NK-92 treated with Interleukin-12 subunit alpha and Interleukin-12 subunit beta, amount 100 ng/mL, for 24 hours (cell line): ENCODE measurements at regions not wholly inside any gene's neighbourhood (a gene's known extent, or its start where the extent isn't known, plus 50 kb on each side); places are given as distances from the start of the nearest gene placed in this dataset.

Experiments used
- DNase-seq: peaks from one replicate; lab custom pipeline; 2025; lab: John Stamatoyannopoulos, UW

- DNase-seq: no peak
Measured at GRCh38 chr13:68473834-68474326, 1243.7 kb upstream of the PCDH9 start.

DNA sequence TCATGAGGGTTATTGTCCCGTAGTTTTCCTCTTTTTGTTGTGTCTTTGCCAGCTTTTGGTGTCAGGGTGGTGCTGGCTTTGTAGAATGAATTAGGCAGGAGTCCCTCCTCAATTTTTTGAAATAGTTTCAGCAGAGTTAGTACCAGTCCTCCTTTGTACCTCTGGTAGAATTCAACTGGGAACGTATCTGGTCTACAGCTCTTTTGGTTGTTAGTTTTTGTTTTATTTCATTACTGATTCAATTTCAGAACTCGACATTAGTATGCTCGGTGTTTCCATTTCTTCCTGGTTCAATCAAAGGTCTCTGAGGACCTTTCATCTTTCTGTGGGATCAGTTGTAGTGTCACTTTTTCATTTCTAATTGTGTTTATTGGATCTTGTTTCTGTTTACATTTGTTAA, 1237.0 kb upstream of the PCDH9 start:
- DNase-seq: no peak

DNA sequence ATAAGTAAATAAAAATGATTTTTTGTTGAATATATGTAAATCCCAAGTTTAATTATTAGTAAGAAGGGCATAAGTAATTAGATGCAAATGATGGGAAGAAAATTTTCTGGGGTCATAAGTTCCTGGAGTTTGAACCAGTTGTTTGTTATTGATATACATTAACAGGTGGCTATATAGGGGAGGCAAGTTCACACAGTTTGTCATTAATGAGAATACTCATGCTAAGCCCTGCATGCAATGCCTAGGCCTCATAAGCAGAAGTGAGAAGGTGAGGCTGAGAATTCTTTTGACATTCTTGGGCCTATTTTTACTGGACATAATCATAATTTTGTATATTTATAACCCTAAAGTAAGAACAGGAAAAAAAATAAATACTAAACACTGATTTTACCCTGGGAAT, 1210.7 kb upstream of the PCDH9 start:
- DNase-seq: no peak

DNA sequence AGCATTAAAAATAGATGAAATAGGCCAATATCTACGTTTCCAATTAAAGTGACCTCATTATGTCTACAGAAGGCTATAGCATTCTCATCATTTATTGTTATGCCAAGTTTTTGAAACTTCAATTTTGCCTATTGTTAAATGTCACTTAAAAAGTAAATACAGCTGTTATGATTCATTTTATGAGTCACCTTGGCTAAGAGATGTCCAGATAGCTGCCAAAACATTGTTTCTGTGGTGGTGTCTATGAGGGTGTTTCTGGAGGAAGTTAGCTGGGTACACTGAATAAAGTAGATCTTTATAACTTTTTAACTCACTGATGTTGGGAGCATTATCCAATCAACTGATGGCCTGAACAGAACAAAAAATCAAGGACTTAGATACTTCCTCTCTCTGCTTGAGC, 1209.7 kb upstream of the PCDH9 start:
- DNase-seq: no peak

GRCh38 chr13:68428292-68428691, 1198.2 kb upstream of the PCDH9 start:
- no peak for DNase-seq

GRCh38 chr13:68417801-68418200, 1187.7 kb upstream of the PCDH9 start:
- no peak for DNase-seq

DNA sequence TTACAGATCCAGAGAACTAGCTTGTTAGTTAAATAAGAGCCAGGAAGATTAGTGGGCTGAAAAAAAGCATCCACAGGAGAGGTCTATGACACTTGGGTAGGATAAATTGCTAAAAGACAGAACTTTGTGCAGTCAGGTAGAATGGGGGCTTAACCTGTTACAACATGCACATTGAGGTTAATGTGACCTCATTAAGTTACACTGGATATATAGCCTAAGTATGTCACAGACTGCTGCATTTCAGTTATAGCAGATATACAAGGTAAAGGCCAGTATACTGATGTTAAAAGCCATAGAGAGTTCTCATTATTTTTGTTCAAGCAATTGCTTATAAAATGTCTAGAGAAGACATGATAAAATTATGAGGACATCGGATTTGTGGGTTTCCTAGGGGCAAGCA, 1179.9 kb upstream of the PCDH9 start:
- no peak for DNase-seq

DNA sequence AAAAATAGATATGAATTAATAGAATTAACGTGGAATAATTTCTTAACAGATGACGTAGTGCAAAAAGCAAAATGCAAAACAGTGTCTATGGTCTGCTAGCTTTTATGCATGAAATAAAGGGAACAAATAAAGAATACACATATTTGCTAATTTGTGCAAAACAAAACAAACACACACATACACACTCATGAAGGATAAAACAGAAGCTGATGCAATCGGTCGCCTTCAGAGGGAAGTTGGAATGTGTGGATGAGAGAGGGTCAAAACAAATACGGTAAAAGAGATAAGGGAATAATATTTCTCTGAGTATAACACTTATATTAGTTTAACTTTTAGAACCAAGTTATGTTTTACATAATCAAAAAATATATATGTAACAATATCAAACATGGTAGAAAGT, 1160.9 kb upstream of the PCDH9 start:
- DNase-seq: no peak

GRCh38 chr13:68386808-68387207, 1156.7 kb upstream of the PCDH9 start:
- DNase-seq: no peak

DNA sequence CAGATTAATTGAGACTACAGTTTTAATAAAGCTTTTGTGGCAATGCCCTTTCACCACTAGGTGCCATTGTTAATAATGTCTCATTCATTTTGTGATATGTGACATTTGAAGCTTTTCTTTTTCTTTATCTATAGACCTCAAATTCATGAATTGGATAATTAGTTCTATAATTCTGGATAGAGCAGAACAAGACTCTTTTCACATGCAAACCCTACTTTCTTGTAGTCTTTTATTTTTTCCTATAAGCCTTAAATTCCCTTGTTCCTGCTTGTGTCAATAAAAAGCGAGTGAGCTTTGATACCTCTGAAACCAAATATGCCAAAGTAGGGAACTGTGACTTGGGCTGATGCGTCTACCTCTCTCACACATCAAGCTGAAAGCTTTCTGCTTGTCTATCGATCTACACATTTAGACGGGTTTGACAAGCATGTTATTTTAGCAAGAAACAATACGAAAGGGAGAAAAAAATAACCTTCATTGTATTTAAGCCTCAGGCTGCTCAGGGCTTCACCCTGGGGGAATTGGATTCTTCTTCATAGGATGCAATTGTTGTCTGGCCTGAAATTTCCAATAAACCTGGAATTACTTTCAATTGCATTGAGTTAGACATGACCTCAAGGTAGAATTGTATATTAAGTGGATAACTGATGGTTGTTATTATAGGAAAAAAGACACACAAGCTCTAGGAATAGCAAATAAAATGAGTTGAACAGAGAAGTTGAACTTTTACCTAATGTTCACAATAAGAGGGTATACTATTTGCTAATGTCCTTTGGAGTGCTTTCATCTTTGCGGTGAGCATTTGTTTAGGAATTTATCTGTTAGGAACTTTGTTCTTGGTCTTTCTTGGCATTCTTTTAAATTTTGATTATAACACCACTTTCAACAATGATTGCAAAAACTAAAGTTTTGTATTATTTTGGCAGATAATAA, 1150.2 kb upstream of the PCDH9 start:
- DNase-seq: no peak

DNA sequence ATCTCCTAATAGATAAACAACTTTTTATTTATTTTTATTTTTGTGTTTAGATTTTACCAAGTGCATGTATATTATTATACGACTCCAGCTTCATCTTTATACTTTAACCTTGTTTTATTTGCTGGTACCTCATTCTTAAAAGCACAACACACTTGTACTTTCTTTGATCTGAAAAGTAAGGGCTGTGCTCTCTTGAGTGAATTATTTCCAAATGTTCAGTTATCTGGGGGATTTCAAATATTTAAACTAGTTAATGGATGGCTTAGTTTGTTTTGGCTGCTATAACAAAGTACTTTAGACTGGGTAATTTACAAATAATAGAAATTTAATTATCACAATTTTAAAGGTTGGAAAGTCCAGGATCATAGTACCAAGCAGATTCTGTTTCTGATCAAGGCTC, 1148.2 kb upstream of the PCDH9 start:
- no peak for DNase-seq

- no peak for DNase-seq
Measured at GRCh38 chr13:68375004-68375403, 1144.9 kb upstream of the PCDH9 start.

GRCh38 chr13:68369739-68370138, 1139.6 kb upstream of the PCDH9 start:
- no peak for DNase-seq

GRCh38 chr13:68368922-68369321, 1138.8 kb upstream of the PCDH9 start:
- DNase-seq: no peak

GRCh38 chr13:68359105-68359504, 1129.0 kb upstream of the PCDH9 start:
- no peak for DNase-seq

GRCh38 chr13:68358294-68358705, 1128.2 kb upstream of the PCDH9 start:
- DNase-seq: no peak

- no peak for DNase-seq
Measured at GRCh38 chr13:68350554-68350953, 1120.4 kb upstream of the PCDH9 start.

GRCh38 chr13:68347220-68347619, 1117.1 kb upstream of the PCDH9 start:
- DNase-seq: no peak

DNA sequence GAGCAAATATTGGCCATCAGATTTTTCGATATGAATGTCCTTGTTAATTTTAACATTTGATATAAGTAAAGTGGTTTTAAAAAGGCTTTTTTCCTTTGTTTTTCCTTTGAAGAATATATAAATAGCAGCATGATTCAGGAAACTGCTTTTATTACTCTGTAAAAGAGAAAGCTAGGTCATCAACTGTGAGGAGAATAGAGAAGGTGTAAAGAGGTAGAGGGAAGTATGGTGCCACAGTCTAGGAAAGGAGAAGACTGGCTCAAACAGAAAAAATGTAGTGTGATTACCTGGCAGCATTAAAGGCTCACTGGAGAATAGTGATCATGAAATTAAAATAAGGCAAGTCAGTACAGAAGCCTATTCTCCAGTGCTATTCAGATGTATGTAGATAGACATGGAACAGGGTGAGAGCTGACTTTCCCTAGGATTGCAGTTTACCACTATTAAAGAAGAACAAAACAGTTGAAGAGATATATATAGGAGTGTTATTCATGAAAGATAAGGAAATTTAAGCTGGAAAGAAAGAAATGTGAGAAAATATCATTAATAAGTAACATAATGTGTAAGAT, 1115.9 kb upstream of the PCDH9 start:
- DNase-seq: no peak

GRCh38 chr13:68323124-68323523, 1093.0 kb upstream of the PCDH9 start:
- DNase-seq: no peak

DNA sequence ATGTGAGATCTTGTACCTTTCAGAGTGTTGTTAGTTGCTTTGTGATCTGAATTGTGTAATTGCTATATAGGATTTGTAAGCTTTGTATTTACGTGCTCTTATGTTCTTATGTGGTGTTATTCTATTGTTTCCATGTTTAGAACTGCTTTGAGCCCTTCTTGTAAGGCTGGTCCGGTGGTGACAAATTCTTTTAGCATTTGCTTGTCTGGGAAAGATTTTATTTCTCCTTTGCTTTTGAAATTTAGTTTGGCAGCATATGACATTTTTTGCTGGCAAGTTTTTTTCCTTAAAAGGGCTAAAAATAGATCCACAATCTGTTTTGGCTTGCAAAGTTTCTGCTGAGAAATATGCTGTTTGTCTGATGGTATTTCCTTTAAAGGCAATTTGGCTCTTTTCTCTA, 1089.2 kb upstream of the PCDH9 start:
- DNase-seq: no peak

DNA sequence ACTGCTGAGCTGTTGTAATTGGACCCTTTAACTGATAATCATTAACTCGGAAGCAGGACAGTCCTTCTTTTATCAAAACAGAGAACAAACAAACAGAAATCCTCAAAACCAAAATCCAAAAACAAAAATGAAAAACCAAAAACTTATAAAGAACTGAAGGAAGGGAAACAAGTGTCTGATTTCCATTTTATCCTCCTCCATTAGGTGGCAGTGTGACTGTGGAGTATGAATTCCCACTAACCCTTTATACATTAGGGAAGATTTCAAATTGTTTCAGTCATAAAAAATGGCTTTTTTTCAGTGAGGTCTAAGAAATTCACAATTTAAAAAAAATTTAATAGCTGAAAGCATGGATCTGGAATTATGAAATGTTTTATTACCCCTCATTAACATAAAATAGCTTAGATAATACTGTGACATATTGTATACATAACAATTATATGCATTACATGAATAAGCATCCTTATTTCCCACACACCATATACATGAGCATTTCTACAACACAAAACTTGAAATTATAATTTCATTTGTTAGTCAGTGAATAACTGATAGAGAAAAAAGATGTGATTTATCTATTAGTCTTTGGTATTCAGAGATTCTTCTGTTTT, 1074.3 kb upstream of the PCDH9 start:
- no peak for DNase-seq

DNA sequence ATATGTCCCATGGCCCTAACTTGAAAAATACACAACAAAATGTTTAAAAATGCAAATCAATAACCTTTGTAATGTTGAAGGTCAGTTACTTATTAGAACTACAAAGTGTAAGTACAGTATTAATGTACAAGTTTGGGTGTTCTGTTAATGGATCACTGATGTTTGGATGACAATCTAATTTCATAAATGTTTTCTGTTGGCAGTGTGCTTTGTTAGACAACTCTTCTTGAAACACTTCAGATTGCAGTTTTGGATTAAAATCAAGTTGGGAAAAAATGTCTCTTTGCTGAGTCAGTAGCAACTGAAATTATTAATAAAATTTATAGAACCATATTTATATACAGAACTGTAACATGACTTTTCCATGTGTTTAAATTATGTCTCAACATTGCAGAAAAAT, 1063.5 kb upstream of the PCDH9 start:
- DNase-seq: no peak
